Mucosa of gallbladder (tissue), 1 donor: ENCODE measurements at regions not wholly inside any gene's neighbourhood (a gene's known extent, or its start where the extent isn't known, plus 50 kb on each side); places are given as distances from the start of the nearest gene placed in this dataset.

ENCODE experiments used
- DNase-seq: peaks from one replicate; pipeline ENCODE4 v3.0.0-alpha.2; 2020; ENCODE audit warnings: low spot score
- donor health status: DM: no; HTN: no; CAD: no.

GRCh38 chr1:90402893-90403849 is 313.9 kb downstream of the BARHL2 start:
- DNase-seq, result peak; percentile 82

GRCh38 chr1:90400131-90400530 is 317.0 kb downstream of the BARHL2 start:
- DNase-seq, result no peak

- no peak for DNase-seq
Observed at GRCh38 chr1:90396917-90397316, 320.2 kb downstream of the BARHL2 start.

GRCh38 chr1:90394247-90394646 is 322.9 kb downstream of the BARHL2 start:
- no peak for DNase-seq

- no peak for DNase-seq
Observed at GRCh38 chr1:90393025-90393424, 324.1 kb downstream of the BARHL2 start.

GRCh38 chr1:90391126-90391525 is 326.0 kb downstream of the BARHL2 start:
- DNase-seq, result no peak

- DNase-seq, result no peak
Observed at GRCh38 chr1:90387805-90388204, 329.3 kb downstream of the BARHL2 start.

- no peak for DNase-seq
Observed at GRCh38 chr1:90386899-90387720, 330.0 kb downstream of the BARHL2 start.

- no peak for DNase-seq
Observed at GRCh38 chr1:90384193-90384592, 332.9 kb downstream of the BARHL2 start.

- DNase-seq, result no peak
Observed at GRCh38 chr1:90382161-90382560, 334.9 kb downstream of the BARHL2 start.

GRCh38 chr1:90381598-90381997 is 335.5 kb downstream of the BARHL2 start:
- DNase-seq, result peak; percentile 15

GRCh38 chr1:90371448-90371813 is 345.7 kb downstream of the BARHL2 start:
- no peak for DNase-seq

GRCh38 chr1:90370686-90371447 is 346.2 kb downstream of the BARHL2 start:
- no peak for DNase-seq

GRCh38 chr1:90362163-90362562 is 354.9 kb downstream of the BARHL2 start:
- DNase-seq, result no peak

GRCh38 chr1:90361026-90361425 is 356.1 kb downstream of the BARHL2 start:
- no peak for DNase-seq

GRCh38 chr1:90359994-90360393 is 357.1 kb downstream of the BARHL2 start:
- no peak for DNase-seq

GRCh38 chr1:90358448-90358847 is 358.7 kb downstream of the BARHL2 start:
- DNase-seq, result no peak

GRCh38 chr1:90357995-90358394 is 359.1 kb downstream of the BARHL2 start:
- DNase-seq, result no peak

GRCh38 chr1:90356991-90357390 is 360.1 kb downstream of the BARHL2 start:
- DNase-seq, result no peak

GRCh38 chr1:90356101-90356500 is 361.0 kb downstream of the BARHL2 start:
- DNase-seq, result no peak

- no peak for DNase-seq
Observed at GRCh38 chr1:90354704-90355103, 359.8 kb downstream of the ZNF326 start.

- DNase-seq, result no peak
Observed at GRCh38 chr1:90351019-90351418, 356.1 kb downstream of the ZNF326 start.
